ENCODE measurements at regions not wholly inside any gene's neighbourhood (a gene's known extent, or its start where the extent isn't known, plus 50 kb on each side); places are given as distances from the start of the nearest gene placed in this dataset.
A peak's percentile ranks its signal among the peaks of the same experiment; 100 is the strongest.

DNA sequence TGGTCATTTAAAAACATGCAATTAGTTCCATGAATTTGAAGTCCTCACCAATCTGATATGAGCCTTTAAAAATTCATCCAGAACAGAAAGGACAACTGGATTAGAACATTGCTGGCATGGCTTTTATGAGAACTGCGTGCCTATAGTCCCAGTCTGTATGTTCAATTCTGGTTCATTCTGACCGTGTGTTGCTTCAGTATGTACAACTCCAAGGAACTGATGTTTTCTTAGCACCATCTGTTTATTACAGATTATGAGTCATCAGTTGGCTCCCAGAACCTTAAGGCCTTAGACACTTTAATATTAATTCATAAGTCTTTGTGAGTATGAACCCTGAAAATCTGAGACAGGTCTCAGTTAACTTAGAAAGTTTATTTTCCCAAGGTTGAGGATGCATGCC lies 115.0 kb downstream of the CEP44 start:
- intact Hi-C loops (cut with micrococcal nuclease; ENCODE audit: unreplicated experiment), result no loop called here
- BruUV-seq (replicated peaks), result no TSS peak
- Histone ChIP-seq H3K4me3 (ENCODE audit: low read depth, low read length) (no peak overlapping the region), H3K27me3 (replicated peaks; ENCODE audit: control insufficient read depth, insufficient read depth, low read length) (no peaks in the 10 kb centered on the region), H3K4me1 (peaks cover 52% of the 10 kb centered on the region), H3K36me3 (ENCODE audit: control insufficient read depth, insufficient read depth, low read length) (no peaks in the 10 kb centered on the region), H3K9me3 (0 out of 2 replicates have a peak, but pooled peaks cover 3% of the 10 kb centered on the region)
- no peak overlapping the region for H3K4me3 Mint-ChIP-seq (ENCODE audit: unreplicated experiment)
- no peak for DNase-seq
- CTCF ChIA-PET, result no interaction called here
- no peaks in the 10 kb centered on the region for H3K27me3 Mint-ChIP-seq (ENCODE audit: insufficient read depth, unreplicated experiment)
- no peaks in the 10 kb centered on the region for H3K9me3 Mint-ChIP-seq (ENCODE audit: unreplicated experiment)
- POLR2A ChIA-PET, result no interaction called here
- no peak for TF ChIP-seq CTCF (IDR thresholded peaks at IDR 0.05; ENCODE audit: insufficient read depth in 1 of 2, low read depth in 1 of 2, low read length in 1 of 2, severe bottlenecking in 1 of 2, unreplicated experiment in 1 of 2)
- H3K4me1 Mint-ChIP-seq (ENCODE audit: low read depth, unreplicated experiment), result peaks cover 28% of the 10 kb centered on the region
- peak overlapping the region; percentile 72 for H3K27ac Mint-ChIP-seq (ENCODE audit: unreplicated experiment)
- H3K36me3 Mint-ChIP-seq (ENCODE audit: insufficient read depth, unreplicated experiment), result peaks cover 20% of the 10 kb centered on the region

- Mint-ChIP-seq H3K27me3 (ENCODE audit: insufficient read depth, unreplicated experiment) (no peaks in the 10 kb centered on the region), H3K4me1 (ENCODE audit: low read depth, unreplicated experiment) (peaks cover 18% of the 10 kb centered on the region), H3K4me3 (ENCODE audit: unreplicated experiment) (no peak overlapping the region), H3K27ac (ENCODE audit: unreplicated experiment) (peak overlapping the region; percentile 20), H3K36me3 (ENCODE audit: insufficient read depth, unreplicated experiment) (peaks cover 20% of the 10 kb centered on the region), H3K9me3 (ENCODE audit: unreplicated experiment) (no peaks in the 10 kb centered on the region)
- ChIA-PET POLR2A (no interaction called here), CTCF (no interaction called here)
- Histone ChIP-seq H3K36me3 (ENCODE audit: control insufficient read depth, insufficient read depth, low read length) (no peaks in the 10 kb centered on the region), H3K9me3 (0 out of 2 replicates have a peak, but pooled peaks cover 3% of the 10 kb centered on the region), H3K27me3 (replicated peaks; ENCODE audit: control insufficient read depth, insufficient read depth, low read length) (no peaks in the 10 kb centered on the region), H3K4me1 (peaks cover 41% of the 10 kb centered on the region), H3K4me3 (ENCODE audit: low read depth, low read length) (no peak overlapping the region)
- no TSS peak for BruUV-seq (replicated peaks)
- intact Hi-C loops (cut with micrococcal nuclease; ENCODE audit: unreplicated experiment), result no loop called here
- no peak for TF ChIP-seq CTCF (IDR thresholded peaks at IDR 0.05; ENCODE audit: insufficient read depth in 1 of 2, low read depth in 1 of 2, low read length in 1 of 2, severe bottlenecking in 1 of 2, unreplicated experiment in 1 of 2)
- no peak for DNase-seq
Observed at GRCh38 chr4:174397366-174398155, 113.8 kb downstream of the CEP44 start.

DNA sequence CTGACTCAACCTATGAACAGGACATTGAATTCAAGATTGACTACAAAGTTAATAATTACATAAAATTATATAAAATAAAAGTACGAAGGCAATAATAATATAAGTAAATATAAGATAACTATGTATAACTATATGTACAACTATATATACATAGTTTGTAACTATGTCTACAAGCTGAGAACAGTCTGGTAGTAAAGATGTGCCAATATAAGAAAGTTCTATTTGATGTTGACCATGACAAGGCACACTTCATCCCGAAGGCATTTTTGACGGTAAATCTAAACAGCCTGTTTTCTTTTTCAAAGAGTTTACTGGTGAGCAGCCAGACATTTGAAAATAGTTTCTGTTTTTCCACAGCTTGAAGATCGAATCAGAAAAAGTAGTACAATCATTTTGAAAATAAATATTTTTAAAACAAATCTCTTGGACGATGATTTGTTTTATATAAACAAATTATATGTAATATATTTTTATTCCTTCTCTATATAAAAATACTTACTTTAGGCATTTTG lies 112.9 kb downstream of the CEP44 start:
- H3K4me3 Mint-ChIP-seq (ENCODE audit: unreplicated experiment), result no peak overlapping the region
- DNase-seq, result no peak
- Histone ChIP-seq H3K4me3 (ENCODE audit: low read depth, low read length) (no peak overlapping the region), H3K27me3 (replicated peaks; ENCODE audit: control insufficient read depth, insufficient read depth, low read length) (no peaks in the 10 kb centered on the region), H3K4me1 (peaks cover 33% of the 10 kb centered on the region), H3K9me3 (0 out of 2 replicates have a peak, but pooled peaks cover 3% of the 10 kb centered on the region), H3K36me3 (ENCODE audit: control insufficient read depth, insufficient read depth, low read length) (no peaks in the 10 kb centered on the region)
- no TSS peak for BruUV-seq (replicated peaks)
- ChIA-PET CTCF (no interaction called here), POLR2A (no interaction called here)
- no peak overlapping the region for H3K27ac Mint-ChIP-seq (ENCODE audit: unreplicated experiment)
- no peaks in the 10 kb centered on the region for H3K27me3 Mint-ChIP-seq (ENCODE audit: insufficient read depth, unreplicated experiment)
- no peak for TF ChIP-seq CTCF (IDR thresholded peaks at IDR 0.05; ENCODE audit: insufficient read depth in 1 of 2, low read depth in 1 of 2, low read length in 1 of 2, severe bottlenecking in 1 of 2, unreplicated experiment in 1 of 2)
- H3K4me1 Mint-ChIP-seq (ENCODE audit: low read depth, unreplicated experiment), result peaks cover 9% of the 10 kb centered on the region
- intact Hi-C loops (cut with micrococcal nuclease; ENCODE audit: unreplicated experiment), result no loop called here
- peaks cover 15% of the 10 kb centered on the region for H3K36me3 Mint-ChIP-seq (ENCODE audit: insufficient read depth, unreplicated experiment)
- no peaks in the 10 kb centered on the region for H3K9me3 Mint-ChIP-seq (ENCODE audit: unreplicated experiment)

All from Caco-2 (cell line).